ENCODE measurements at regions not wholly inside any gene's neighbourhood (a gene's known extent, or its start where the extent isn't known, plus 50 kb on each side); places are given as distances from the start of the nearest gene placed in this dataset.

- TF ChIP-seq CTCF (IDR thresholded peaks at IDR 0.05; ENCODE audit: extremely low read depth, missing control alignments) = no peak
- no peak for DNase-seq (ENCODE audit: low spot score)
Measured at GRCh38 chr15:60208709-60209108, 189.1 kb downstream of the ANXA2 start.

DNA sequence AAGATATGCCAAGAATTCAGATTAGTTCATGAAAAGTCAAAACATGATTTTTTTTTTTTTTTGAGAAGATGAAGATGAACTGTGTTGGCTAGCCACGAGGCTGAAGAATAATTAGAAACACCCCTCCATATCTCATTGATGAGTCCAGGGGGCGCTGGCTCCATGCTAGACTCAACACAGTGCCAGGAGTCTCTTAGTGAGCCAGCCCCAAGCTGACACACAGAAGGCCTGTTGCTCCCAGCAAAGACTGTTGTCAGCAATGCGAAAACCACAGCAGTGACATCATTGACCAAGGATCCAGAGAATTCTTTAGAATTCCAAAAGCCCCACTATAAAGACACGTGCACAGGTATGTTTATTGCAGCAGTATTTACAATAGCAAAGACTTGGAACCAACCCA, 185.2 kb downstream of the ANXA2 start:
- TF ChIP-seq CTCF (IDR thresholded peaks at IDR 0.05; ENCODE audit: extremely low read depth, missing control alignments) = no peak
- DNase-seq (ENCODE audit: low spot score) = no peak

DNA sequence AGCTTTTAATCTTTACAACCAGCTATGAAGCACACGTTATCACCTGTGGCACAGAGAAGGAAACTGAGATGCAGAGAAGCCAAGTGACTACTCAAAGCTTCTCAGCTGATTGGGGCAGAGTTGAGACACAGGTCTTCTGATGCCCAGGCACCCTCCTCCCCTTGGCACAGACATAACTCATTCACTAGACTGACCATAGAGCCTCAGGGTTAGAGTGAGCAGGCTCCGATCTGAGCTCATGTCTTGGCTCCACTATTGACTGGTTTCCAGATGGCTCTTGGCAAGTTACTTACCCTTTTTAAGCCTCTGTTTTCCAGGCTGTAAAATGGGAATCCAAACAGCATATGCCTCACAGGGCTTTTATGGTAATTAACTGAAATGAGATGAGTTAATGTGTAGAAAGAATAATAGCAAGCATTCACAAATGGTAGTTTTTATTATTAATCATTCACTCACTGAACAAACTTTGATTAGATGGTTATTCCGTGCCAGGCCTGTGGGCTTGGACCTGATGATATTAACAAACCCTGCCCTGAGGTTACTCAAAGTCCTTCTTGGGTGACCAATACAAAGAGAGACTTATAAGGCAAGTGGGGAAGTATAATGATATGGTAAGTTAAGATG, 184.3 kb downstream of the ANXA2 start:
- no peak for TF ChIP-seq CTCF (IDR thresholded peaks at IDR 0.05; ENCODE audit: extremely low read depth, missing control alignments)

DNA sequence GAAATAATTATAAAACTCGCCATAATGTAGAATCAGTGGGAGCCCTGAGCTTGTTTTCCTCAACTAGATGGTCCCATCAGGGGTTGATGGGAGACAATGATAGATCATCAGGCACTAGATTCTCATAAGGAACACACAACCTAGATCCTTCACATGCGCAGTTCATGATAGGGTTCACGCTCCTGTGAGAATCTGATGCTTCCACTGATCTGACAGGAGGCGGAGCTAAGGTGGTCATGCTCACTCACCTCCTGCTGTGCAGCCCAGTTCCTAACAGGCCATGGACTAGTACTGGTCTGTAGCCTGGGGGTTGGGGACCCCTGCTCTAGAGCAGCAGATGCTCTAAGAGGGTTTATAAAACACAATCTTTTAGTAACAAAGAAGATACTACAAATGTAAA, 183.6 kb downstream of the ANXA2 start:
- TF ChIP-seq CTCF (IDR thresholded peaks at IDR 0.05; ENCODE audit: extremely low read depth, missing control alignments) = no peak
- DNase-seq (ENCODE audit: low spot score) = no peak

More for the DNA sequence above, 184.3 kb downstream of the ANXA2 start:
- DNase-seq (ENCODE audit: low spot score) = no peak

DNA sequence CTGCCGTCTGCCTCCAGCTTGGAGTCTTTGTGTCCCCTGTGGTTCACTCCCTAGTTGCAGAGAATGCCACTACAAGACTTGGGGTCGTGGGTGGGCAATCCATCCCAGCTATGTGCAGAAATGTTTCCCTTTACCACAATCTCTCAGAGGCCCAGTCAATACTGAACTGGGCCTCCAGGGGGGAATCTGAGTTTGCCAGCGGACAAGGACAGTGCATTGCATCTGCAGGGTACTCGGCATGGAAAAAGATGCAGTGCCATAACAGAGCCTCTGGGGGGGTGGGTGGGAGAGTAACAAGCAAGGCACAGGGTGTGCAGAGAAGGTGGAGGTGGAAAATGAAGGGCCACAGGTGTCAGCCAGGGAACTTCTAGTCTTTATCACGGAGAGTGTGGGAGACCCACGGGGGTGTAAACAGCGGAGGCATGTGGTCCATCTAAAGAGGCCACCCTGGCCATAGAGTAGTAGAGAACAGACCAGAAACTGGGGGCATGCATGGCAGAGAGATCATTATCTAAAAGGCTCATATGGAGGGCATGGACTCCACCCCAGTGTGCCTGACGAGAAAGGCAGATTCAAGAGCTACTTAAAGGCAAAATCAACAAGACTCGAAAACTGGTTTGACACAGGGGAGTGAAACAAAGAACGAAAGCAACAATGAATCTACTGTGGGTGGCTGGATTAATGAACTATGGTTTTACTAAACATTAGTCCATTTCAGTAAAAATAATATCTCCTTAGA, 182.4 kb downstream of the ANXA2 start:
- TF ChIP-seq CTCF (IDR thresholded peaks at IDR 0.05; ENCODE audit: extremely low read depth, missing control alignments) = no peak
- DNase-seq (ENCODE audit: low spot score) = no peak

- DNase-seq (ENCODE audit: low spot score) = no peak
- no peak for TF ChIP-seq CTCF (IDR thresholded peaks at IDR 0.05; ENCODE audit: extremely low read depth, missing control alignments)
Measured at GRCh38 chr15:60217161-60217560, 180.6 kb downstream of the ANXA2 start.

DNA sequence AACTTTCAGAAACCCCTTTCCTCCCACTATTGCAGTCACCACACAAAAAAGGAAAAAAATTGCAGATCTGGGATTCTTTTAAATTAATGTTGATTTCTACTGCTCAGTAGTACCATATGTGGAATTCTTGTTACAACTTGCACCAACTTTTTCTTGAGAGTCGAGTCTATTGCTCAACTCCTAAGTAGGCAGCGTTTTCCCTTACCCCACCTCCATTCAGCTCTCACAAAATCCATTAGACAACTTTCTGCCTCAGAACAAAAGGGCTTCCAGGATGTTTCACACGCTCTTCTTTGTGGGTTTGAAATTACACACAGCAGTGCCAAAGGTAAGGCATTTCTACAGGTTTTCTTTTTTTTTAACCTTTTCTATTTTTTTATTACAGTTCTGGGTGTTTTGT, 179.5 kb downstream of the ANXA2 start:
- no peak for TF ChIP-seq CTCF (IDR thresholded peaks at IDR 0.05; ENCODE audit: extremely low read depth, missing control alignments)
- no peak for DNase-seq (ENCODE audit: low spot score)

All from GM20000 (cell line).